GM06990 (cell line): ENCODE measurements at regions not wholly inside any gene's neighbourhood (a gene's known extent, or its start where the extent isn't known, plus 50 kb on each side); places are given as distances from the start of the nearest gene placed in this dataset.
"Not testable (repeated sequence)": the region's sequence is repeated elsewhere in the genome, so short reads cannot be mapped to it uniquely, and the experiment has no call there.

Experiments used
- DNase-seq: peaks from one replicate; pipeline ENCODE4 v3.0.0-alpha.2; 2011; ENCODE audit not compliant: insufficient read length; ENCODE audit errors: extremely low read depth
- H3K27me3 ChIP-seq: replicated peaks from 2 replicates; pipeline ENCODE4 v1.6.0; 2011; ENCODE audit warnings: low read length; ENCODE audit not compliant: control insufficient read depth, insufficient read depth
- H3K36me3 ChIP-seq: 2 replicates; pipeline ENCODE4 v1.5.1; 2011; ENCODE audit warnings: low read length; ENCODE audit not compliant: control insufficient read depth, insufficient read depth
- H3K4me3 ChIP-seq: replicated peaks from 2 replicates; pipeline ENCODE4 v1.5.1; 2011; ENCODE audit warnings: low read depth, mild to moderate bottlenecking, control low read depth, low read length
- CTCF ChIP-seq: IDR thresholded peaks from 2 replicates; pipeline ENCODE4 v1.5.1; 2011; ENCODE audit warnings: low read length, control low read depth, mild to moderate bottlenecking, inconsistent platforms; ENCODE audit not compliant: insufficient read depth, poor library complexity, severe bottlenecking

- no peak for TF ChIP-seq CTCF
- no peak overlapping the region for H3K4me3 ChIP-seq
- H3K36me3 ChIP-seq: no peaks in the 10 kb centered on the region
- H3K27me3 ChIP-seq: no peaks in the 10 kb centered on the region; the same call in 1 of the 2 replicates
- no peak for DNase-seq
Observed at GRCh38 chr12:118537481-118537917, 161.1 kb downstream of the SUDS3 start.

- H3K27me3 ChIP-seq: no peaks in the 10 kb centered on the region
- no peak overlapping the region for H3K4me3 ChIP-seq
- TF ChIP-seq CTCF: no peak
- DNase-seq: no peak
- H3K36me3 ChIP-seq: no peaks in the 10 kb centered on the region
Observed at GRCh38 chr12:118541071-118541470, 164.7 kb downstream of the SUDS3 start.

GRCh38 chr12:118541934-118542333, 165.6 kb downstream of the SUDS3 start:
- no peak for TF ChIP-seq CTCF
- Histone ChIP-seq H3K4me3 (no peak overlapping the region), H3K36me3 (no peaks in the 10 kb centered on the region), H3K27me3 (no peaks in the 10 kb centered on the region)
- no peak for DNase-seq

- no peak for TF ChIP-seq CTCF
Observed at GRCh38 chr12:118543651-118544050, 167.3 kb downstream of the SUDS3 start.

GRCh38 chr12:118544569-118544968, 168.2 kb downstream of the SUDS3 start:
- no peak for TF ChIP-seq CTCF
- Histone ChIP-seq H3K36me3 (no peaks in the 10 kb centered on the region), H3K4me3 (no peak overlapping the region), H3K27me3 (no peaks in the 10 kb centered on the region)
- no peak for DNase-seq

More at GRCh38 chr12:118543651-118544050, 167.3 kb downstream of the SUDS3 start:
- Histone ChIP-seq H3K36me3 (no peaks in the 10 kb centered on the region), H3K4me3 (no peak overlapping the region), H3K27me3 (no peaks in the 10 kb centered on the region)
- DNase-seq: no peak

- H3K36me3 ChIP-seq, H3K27me3 ChIP-seq, DNase-seq, H3K4me3 ChIP-seq: not testable (repeated sequence)
Observed at GRCh38 chr12:118547606-118548005, 171.3 kb downstream of the SUDS3 start.
